ENCODE measurements at regions not wholly inside any gene's neighbourhood (a gene's known extent, or its start where the extent isn't known, plus 50 kb on each side); places are given as distances from the start of the nearest gene placed in this dataset.
A peak's percentile ranks its signal among the peaks of the same experiment; 100 is the strongest.

- DNase-seq: no peak
- POLR2A ChIA-PET (ENCODE audit: unreplicated experiment): no interaction called here
- H2AFZ ChIP-seq (replicated peaks; ENCODE audit: low read length, poor library complexity): no peak overlapping the region
Observed at GRCh38 chr12:131477613-131478012, 233.3 kb upstream of the SFSWAP start.

More at GRCh38 chr12:131477613-131478012, 233.3 kb upstream of the SFSWAP start:
- dilution Hi-C loops (cut with HindIII; ENCODE audit: low sequenced_read_pairs, unreplicated experiment) (no loop called here), intact Hi-C loops (cut with micrococcal nuclease) (no loop called here), in situ Hi-C loops (cut with MboI; ENCODE audit: low sequenced_read_pairs) (no loop called here)
- Histone ChIP-seq H3K23ac (ENCODE audit: low read depth, low read length) (no peak overlapping the region), H3K4me1 (ENCODE audit: control insufficient read depth, insufficient read depth, low read length) (no peaks in the 10 kb centered on the region), H2AK5ac (ENCODE audit: low read depth, low read length) (no peak overlapping the region), H3K4me3 (ENCODE audit: insufficient read depth, low read depth, low read length) (no peak overlapping the region), H3K27me3 (ENCODE audit: control insufficient read depth, insufficient read depth, low read length) (no peaks in the 10 kb centered on the region), H2BK15ac (ENCODE audit: low read depth, low read length) (no peak overlapping the region), H3K14ac (replicated peaks; ENCODE audit: low read depth, low read length) (no peak overlapping the region), H3K4ac (ENCODE audit: low read depth, low read length) (no peak overlapping the region), H3K36me3 (ENCODE audit: control insufficient read depth, insufficient read depth, low read length) (no peaks in the 10 kb centered on the region), H2BK20ac (ENCODE audit: low read depth, low read length) (no peak overlapping the region), H2AK9ac (replicated peaks; ENCODE audit: low read depth, low read length, poor library complexity) (no peak overlapping the region), H3K56ac (ENCODE audit: extremely low read depth, insufficient read depth, low read length) (no peak overlapping the region), H3K9ac (ENCODE audit: low read depth, low read length) (no peak overlapping the region), H3K4me2 (ENCODE audit: low read depth, low read length) (no peak overlapping the region), H2BK5ac (ENCODE audit: low read depth, low read length, poor library complexity, severe bottlenecking) (peak overlapping the region; percentile 49), H3K9me3 (ENCODE audit: control insufficient read depth, insufficient read depth, low read length) (peaks cover 29% of the 10 kb centered on the region), H3K27ac (ENCODE audit: insufficient read depth, low read length) (no peak overlapping the region), H3K79me1 (ENCODE audit: low read depth in 1 of 2, low read length in 2 of 2) (no peaks in the 10 kb centered on the region), H4K91ac (ENCODE audit: insufficient read depth, low read depth, low read length) (no peak overlapping the region), H4K8ac (ENCODE audit: low read depth in 2 of 2, low read length in 2 of 2) (no peak overlapping the region), H4K20me1 (ENCODE audit: insufficient read depth, low read length) (no peaks in the 10 kb centered on the region), H3K18ac (ENCODE audit: low read depth, low read length) (no peak overlapping the region), H3K9me1 (ENCODE audit: insufficient read depth, low read length) (no peaks in the 10 kb centered on the region), H2BK120ac (ENCODE audit: low read depth, low read length) (no peak overlapping the region), H4K5ac (ENCODE audit: low read depth, low read length) (no peak overlapping the region)
- TF ChIP-seq, protein P1, sequence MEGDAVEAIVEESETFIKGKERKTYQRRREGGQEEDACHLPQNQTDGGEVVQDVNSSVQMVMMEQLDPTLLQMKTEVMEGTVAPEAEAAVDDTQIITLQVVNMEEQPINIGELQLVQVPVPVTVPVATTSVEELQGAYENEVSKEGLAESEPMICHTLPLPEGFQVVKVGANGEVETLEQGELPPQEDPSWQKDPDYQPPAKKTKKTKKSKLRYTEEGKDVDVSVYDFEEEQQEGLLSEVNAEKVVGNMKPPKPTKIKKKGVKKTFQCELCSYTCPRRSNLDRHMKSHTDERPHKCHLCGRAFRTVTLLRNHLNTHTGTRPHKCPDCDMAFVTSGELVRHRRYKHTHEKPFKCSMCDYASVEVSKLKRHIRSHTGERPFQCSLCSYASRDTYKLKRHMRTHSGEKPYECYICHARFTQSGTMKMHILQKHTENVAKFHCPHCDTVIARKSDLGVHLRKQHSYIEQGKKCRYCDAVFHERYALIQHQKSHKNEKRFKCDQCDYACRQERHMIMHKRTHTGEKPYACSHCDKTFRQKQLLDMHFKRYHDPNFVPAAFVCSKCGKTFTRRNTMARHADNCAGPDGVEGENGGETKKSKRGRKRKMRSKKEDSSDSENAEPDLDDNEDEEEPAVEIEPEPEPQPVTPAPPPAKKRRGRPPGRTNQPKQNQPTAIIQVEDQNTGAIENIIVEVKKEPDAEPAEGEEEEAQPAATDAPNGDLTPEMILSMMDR (conservative IDR thresholded peaks at IDR 0.05; ENCODE audit: low read depth, low read length): no peak
- TF ChIP-seq, protein P2, sequence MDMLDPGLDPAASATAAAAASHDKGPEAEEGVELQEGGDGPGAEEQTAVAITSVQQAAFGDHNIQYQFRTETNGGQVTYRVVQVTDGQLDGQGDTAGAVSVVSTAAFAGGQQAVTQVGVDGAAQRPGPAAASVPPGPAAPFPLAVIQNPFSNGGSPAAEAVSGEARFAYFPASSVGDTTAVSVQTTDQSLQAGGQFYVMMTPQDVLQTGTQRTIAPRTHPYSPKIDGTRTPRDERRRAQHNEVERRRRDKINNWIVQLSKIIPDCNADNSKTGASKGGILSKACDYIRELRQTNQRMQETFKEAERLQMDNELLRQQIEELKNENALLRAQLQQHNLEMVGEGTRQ (IDR thresholded peaks at IDR 0.05; ENCODE audit: low read depth, low read length): no peak
- TF ChIP-seq MAFK (IDR thresholded peaks at IDR 0.05; ENCODE audit: low read depth, low read length): no peak
- TF ChIP-seq NFE2L2 (IDR thresholded peaks at IDR 0.05; ENCODE audit: low read depth, low read length): no peak
- TF ChIP-seq, protein P3, sequence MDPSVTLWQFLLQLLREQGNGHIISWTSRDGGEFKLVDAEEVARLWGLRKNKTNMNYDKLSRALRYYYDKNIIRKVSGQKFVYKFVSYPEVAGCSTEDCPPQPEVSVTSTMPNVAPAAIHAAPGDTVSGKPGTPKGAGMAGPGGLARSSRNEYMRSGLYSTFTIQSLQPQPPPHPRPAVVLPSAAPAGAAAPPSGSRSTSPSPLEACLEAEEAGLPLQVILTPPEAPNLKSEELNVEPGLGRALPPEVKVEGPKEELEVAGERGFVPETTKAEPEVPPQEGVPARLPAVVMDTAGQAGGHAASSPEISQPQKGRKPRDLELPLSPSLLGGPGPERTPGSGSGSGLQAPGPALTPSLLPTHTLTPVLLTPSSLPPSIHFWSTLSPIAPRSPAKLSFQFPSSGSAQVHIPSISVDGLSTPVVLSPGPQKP (IDR thresholded peaks at IDR 0.05; ENCODE audit: borderline replicate concordance, low read depth, low read length): no peak
- TF ChIP-seq MXI1 (IDR thresholded peaks at IDR 0.05; ENCODE audit: borderline replicate concordance, low read depth, low read length): no peak
- no peak for ATAC-seq (ENCODE audit: low read depth)
- CTCF ChIA-PET: no interaction called here
- no CpG with 5 or more reads among the region's 2 CpGs for WGBS, 2 experiments (ENCODE audit: extremely low coverage in 2 of 2, insufficient read length in 1 of 2)
- BruUV-seq (replicated peaks): no TSS peak

All from IMR-90 (cell line).